SU-DHL-6 (cell line): ENCODE measurements at regions not wholly inside any gene's neighbourhood (a gene's known extent, or its start where the extent isn't known, plus 50 kb on each side); places are given as distances from the start of the nearest gene placed in this dataset.

ENCODE experiments used
- H2AFZ ChIP-seq: fragments of 200-600 bp; sonication (generic); 2 replicates; pipeline ENCODE4 v1.6.1; 2014; ENCODE audit warnings: low read depth, mild to moderate bottlenecking, moderate library complexity, mixed read lengths, antibody characterized with exemption, low read length; ENCODE audit not compliant: severe bottlenecking
- H3F3A ChIP-seq: fragments of 200-600 bp; shearing (Covaris generic); 2 replicates; pipeline ENCODE4 v1.6.0; 2016; ENCODE audit warnings: antibody characterized with exemption, mild to moderate bottlenecking; ENCODE audit not compliant: insufficient read depth
- H3K27ac ChIP-seq: fragments of 200-600 bp; sonication (generic); 2 replicates; pipeline ENCODE4 v1.5.1; 2016; ENCODE audit warnings: low read depth, mild to moderate bottlenecking, low read length, moderate library complexity, mixed read lengths
- H3K27me3 ChIP-seq: fragments of 200-600 bp; sonication (generic), shearing (Covaris generic); 2 replicates; pipeline ENCODE4 v1.6.0; 2014; ENCODE audit warnings: mild to moderate bottlenecking, low read length
- H3K36me3 ChIP-seq: fragments of 200-600 bp; sonication (generic); 2 replicates; pipeline ENCODE4 v1.6.1; 2014; ENCODE audit warnings: mild to moderate bottlenecking, low read length, mixed read lengths
- H3K4me2 ChIP-seq: fragments of 300-600, 200-600 bp; shearing (Covaris generic), sonication (generic); 2 replicates; pipeline ENCODE4 v1.6.0; 2014; ENCODE audit warnings: low read length, low read depth, mild to moderate bottlenecking; ENCODE audit not compliant: poor library complexity, severe bottlenecking
- H3K4me3 ChIP-seq: fragments of 200-600 bp; sonication (generic); 2 replicates; pipeline ENCODE4 v1.5.1; 2014; ENCODE audit warnings: antibody characterized with exemption, low read length, mild to moderate bottlenecking, mixed read lengths; ENCODE audit not compliant: insufficient read depth, poor library complexity, severe bottlenecking
- H3K79me2 ChIP-seq: fragments of 200-600 bp; sonication (generic); 2 replicates; pipeline ENCODE4 v1.6.1; 2014; ENCODE audit warnings: mild to moderate bottlenecking, low read length, moderate library complexity; ENCODE audit not compliant: insufficient read depth
- H3K9ac ChIP-seq: fragments of 200-600 bp; sonication (generic); 2 replicates; pipeline ENCODE4 v1.7.0; 2014; ENCODE audit warnings: mild to moderate bottlenecking, low read length
- H3K9me2 ChIP-seq: fragments of 200-600 bp; sonication (generic); replicated peaks from 2 replicates; pipeline ENCODE4 v1.6.1; 2014; ENCODE audit warnings: low read length; ENCODE audit not compliant: insufficient read depth
- H3K9me3 ChIP-seq: fragments of 200-600 bp; sonication (generic); 2 replicates; pipeline ENCODE4 v1.6.1; 2014; ENCODE audit warnings: low read length, mixed read lengths; ENCODE audit not compliant: insufficient read depth
- H4K20me1 ChIP-seq: fragments of 200-600 bp; sonication (generic); 2 replicates; pipeline ENCODE4 v1.6.1; 2014; ENCODE audit warnings: low read depth, mild to moderate bottlenecking, antibody characterized with exemption, low read length, moderate library complexity, mixed read lengths
- CTCF ChIP-seq: fragments of 200-600 bp; sonication (generic); IDR thresholded peaks from one replicate; pipeline ENCODE4 v1.5.1; 2017; ENCODE audit warnings: antibody characterized with exemption, mild to moderate bottlenecking, low read length, moderate library complexity; ENCODE audit not compliant: insufficient read depth, poor library complexity, severe bottlenecking
- EZH2phosphoT487 ChIP-seq: fragments of 200-600 bp; sonication (generic), shearing (Covaris generic); conservative IDR thresholded peaks from 2 replicates; pipeline ENCODE4 v1.6.1; 2018; ENCODE audit warnings: mild to moderate bottlenecking, antibody characterized with exemption, low read length, moderate library complexity, mixed read lengths

GRCh38 chr6:4287811-4288244 lies 152.5 kb upstream of the ECI2 start:
- H4K20me1 ChIP-seq = no peaks in the 10 kb centered on the region
- no peaks in the 10 kb centered on the region for H3K79me2 ChIP-seq
- no peaks in the 10 kb centered on the region for H3K9me2 ChIP-seq
- H3K36me3 ChIP-seq = no peaks in the 10 kb centered on the region
- no peak overlapping the region for H2AFZ ChIP-seq
- no peaks in the 10 kb centered on the region for H3K9me3 ChIP-seq
- H3K4me3 ChIP-seq = no peak overlapping the region
- no peak overlapping the region for H3K4me2 ChIP-seq
- no peak overlapping the region for H3K27ac ChIP-seq
- no peaks in the 10 kb centered on the region for H3K27me3 ChIP-seq
- no peak overlapping the region for H3K9ac ChIP-seq
- no peak for TF ChIP-seq EZH2phosphoT487
- no peak for TF ChIP-seq CTCF
- H3F3A ChIP-seq = no peaks in the 10 kb centered on the region

- Histone ChIP-seq H3K9me3 (no peaks in the 10 kb centered on the region), H3K27me3 (no peaks in the 10 kb centered on the region), H3K79me2 (no peaks in the 10 kb centered on the region)
Observed at GRCh38 chr6:4287372-4287771, 152.0 kb upstream of the ECI2 start.

GRCh38 chr6:4282926-4283325 lies 147.6 kb upstream of the ECI2 start:
- Histone ChIP-seq H3K4me2 (no peak overlapping the region), H3K27ac (no peak overlapping the region), H3K9me3 (no peaks in the 10 kb centered on the region), H4K20me1 (no peaks in the 10 kb centered on the region), H3K36me3 (no peaks in the 10 kb centered on the region), H3F3A (no peaks in the 10 kb centered on the region), H3K79me2 (no peaks in the 10 kb centered on the region), H2AFZ (no peak overlapping the region), H3K9me2 (no peaks in the 10 kb centered on the region), H3K9ac (no peak overlapping the region), H3K4me3 (no peak overlapping the region), H3K27me3 (0 out of 2 replicates have a peak, but pooled peaks cover 3% of the 10 kb centered on the region)
- TF ChIP-seq EZH2phosphoT487 (no peak), CTCF (no peak)

More at GRCh38 chr6:4287372-4287771, 152.0 kb upstream of the ECI2 start:
- Histone ChIP-seq H3K36me3 (no peaks in the 10 kb centered on the region), H4K20me1 (no peaks in the 10 kb centered on the region), H3K9ac (no peak overlapping the region), H3K4me2 (no peak overlapping the region), H2AFZ (no peak overlapping the region), H3K4me3 (no peak overlapping the region), H3F3A (no peaks in the 10 kb centered on the region), H3K9me2 (no peaks in the 10 kb centered on the region), H3K27ac (no peak overlapping the region)
- TF ChIP-seq CTCF (no peak), EZH2phosphoT487 (no peak)
